Transverse colon (tissue), 4 donors: ENCODE measurements at regions not wholly inside any gene's neighbourhood (a gene's known extent, or its start where the extent isn't known, plus 50 kb on each side); places are given as distances from the start of the nearest gene placed in this dataset.

Experiments
- DNase-seq: peaks from one replicate; pipeline ENCODE4 v3.0.0-alpha.2; 2019
- H3K27ac ChIP-seq, 4 donors: fragments of 200-600 bp; sonication (generic); 2 replicates each; pipeline ENCODE4 v1.5.1; 2016 to 2018; ENCODE audit warnings: inconsistent platforms in 4 of 4
- H3K27me3 ChIP-seq: fragments of 200-600 bp; sonication (generic); 2 replicates; pipeline ENCODE4 v1.5.1; 2017; ENCODE audit warnings: inconsistent platforms
- H3K36me3 ChIP-seq, 4 donors: fragments of 200-600 bp; sonication (generic); 2 replicates each; pipeline ENCODE4 v1.5.1; 2017 to 2019; ENCODE audit warnings: inconsistent platforms in 4 of 4
- H3K4me1 ChIP-seq, 4 donors: fragments of 200-600 bp; sonication (generic); 2 replicates each; pipeline ENCODE4 v1.5.1; 2017 to 2020; ENCODE audit warnings: inconsistent platforms in 4 of 4
- H3K4me3 ChIP-seq, 4 donors: fragments of 200-600 bp; sonication (generic); 1 replicate in 1 of 4; 2 replicates in 3 of 4; pipeline versions ENCODE4 v1.5.1 to v1.6.1; 2017 to 2019; ENCODE audit warnings: inconsistent platforms in 4 of 4
- H3K9me3 ChIP-seq, 2 donors: fragments of 200-600 bp; sonication (generic); 2 replicates each; pipeline ENCODE4 v1.5.1; 2017 to 2019; ENCODE audit warnings: inconsistent platforms in 2 of 2
- EP300 ChIP-seq: sonication (generic); formaldehyde crosslinking; IDR thresholded peaks from one replicate; pipeline ENCODE4 v1.6.1; 2017; ENCODE audit warnings: antibody characterized with exemption, low read depth
- POLR2A ChIP-seq: fragments of 450-650 bp; IDR thresholded peaks from one replicate; pipeline ENCODE4 v1.6.1; 2016; ENCODE audit warnings: antibody characterized with exemption, mild to moderate bottlenecking, moderate library complexity
- POLR2AphosphoS5 ChIP-seq, 3 donors: sonication (generic); formaldehyde crosslinking; IDR thresholded peaks; one replicate each; pipeline ENCODE4 v1.6.1; 2016; ENCODE audit warnings: antibody characterized with exemption in 3 of 3
- WGBS, 2 donors: methylation state at CpG; one replicate each; pipeline ENCODE4 v1.1.5; 2018; ENCODE audit warnings: low coverage in 1 of 2; 5-methylcytosine and 5-hydroxymethylcytosine counted together
- in situ Hi-C, 4 donors: fragments of 200-750 bp; cut with MboI; loops; one replicate each; pipeline versions ENCODE4 v1.15.0 to v1.15.1; 2017; ENCODE audit warnings: low sequenced_read_pairs in 3 of 4, low pct_ligation_motif_present in 1 of 4, low pct_unique_long_range_greater_than_20kb in 1 of 4
- intact Hi-C: fragments of 100-400 bp; cut with DNase I; formaldehyde crosslinking; loops from one replicate; pipeline ENCODE4 v1.15.1; 2023; ENCODE audit warnings: low total_unique reads
- TF ChIP-seq, protein P1 (sequence below), 5 experiments: fragments of 200-600 bp in 3 of 5; fragments of 450-650 bp in 2 of 5; sonication (generic) in 3 of 5; IDR thresholded peaks; 1 replicate in 2 of 5; 2 replicates in 3 of 5; pipeline ENCODE4 v1.5.1; 2016 to 2017; ENCODE audit warnings: antibody characterized with exemption in 5 of 5, inconsistent platforms in 3 of 5, mild to moderate bottlenecking in 2 of 5, moderate library complexity in 1 of 5

DNA sequence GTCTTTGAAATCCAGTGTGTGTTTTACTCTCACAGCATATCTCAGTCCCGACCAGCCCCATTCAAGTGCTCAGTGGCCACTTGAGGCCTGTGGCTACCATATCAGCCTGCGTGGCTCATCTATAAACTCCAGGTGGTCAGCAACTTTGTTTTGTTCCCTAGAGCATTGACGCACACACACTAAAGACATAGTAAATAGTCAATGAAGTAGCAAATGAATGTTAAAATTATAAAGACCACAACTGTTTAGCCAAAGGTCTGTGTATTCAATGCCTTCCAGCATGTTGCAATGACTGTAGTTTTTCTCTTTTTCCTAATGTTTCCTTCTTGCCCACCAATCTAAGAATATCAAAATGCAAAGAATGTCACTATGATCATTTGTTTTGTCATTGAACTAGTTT, 238.2 kb upstream of the ZNF217 start:
- intact Hi-C loops (no loop called here), in situ Hi-C loops (loop anchor here in 1 of 4 donors (25.0 kb wide), 1 partner anchor 245 kb away; the partner anchor contains the start of gene ZNF217)
- no peak overlapping the region for H3K4me3 ChIP-seq
- H3K4me1 ChIP-seq: peaks cover 6 to 53% (median 25%) of the 10 kb centered on the region in 4 donors
- no peaks in the 10 kb centered on the region for H3K36me3 ChIP-seq
- H3K27ac ChIP-seq: no peak overlapping the region
- H3K27me3 ChIP-seq: no peaks in the 10 kb centered on the region
- no peaks in the 10 kb centered on the region for H3K9me3 ChIP-seq
- no peak for DNase-seq
- 95 to 96% methylated on average over 2 to 3 of the region's 3 CpGs for WGBS, 2 donors
- TF ChIP-seq, protein P1, sequence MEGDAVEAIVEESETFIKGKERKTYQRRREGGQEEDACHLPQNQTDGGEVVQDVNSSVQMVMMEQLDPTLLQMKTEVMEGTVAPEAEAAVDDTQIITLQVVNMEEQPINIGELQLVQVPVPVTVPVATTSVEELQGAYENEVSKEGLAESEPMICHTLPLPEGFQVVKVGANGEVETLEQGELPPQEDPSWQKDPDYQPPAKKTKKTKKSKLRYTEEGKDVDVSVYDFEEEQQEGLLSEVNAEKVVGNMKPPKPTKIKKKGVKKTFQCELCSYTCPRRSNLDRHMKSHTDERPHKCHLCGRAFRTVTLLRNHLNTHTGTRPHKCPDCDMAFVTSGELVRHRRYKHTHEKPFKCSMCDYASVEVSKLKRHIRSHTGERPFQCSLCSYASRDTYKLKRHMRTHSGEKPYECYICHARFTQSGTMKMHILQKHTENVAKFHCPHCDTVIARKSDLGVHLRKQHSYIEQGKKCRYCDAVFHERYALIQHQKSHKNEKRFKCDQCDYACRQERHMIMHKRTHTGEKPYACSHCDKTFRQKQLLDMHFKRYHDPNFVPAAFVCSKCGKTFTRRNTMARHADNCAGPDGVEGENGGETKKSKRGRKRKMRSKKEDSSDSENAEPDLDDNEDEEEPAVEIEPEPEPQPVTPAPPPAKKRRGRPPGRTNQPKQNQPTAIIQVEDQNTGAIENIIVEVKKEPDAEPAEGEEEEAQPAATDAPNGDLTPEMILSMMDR (IDR thresholded peaks at IDR 0.05): no peak
- TF ChIP-seq POLR2AphosphoS5 (IDR thresholded peaks at IDR 0.05) (no peak), POLR2A (no peak), EP300 (no peak)

DNA sequence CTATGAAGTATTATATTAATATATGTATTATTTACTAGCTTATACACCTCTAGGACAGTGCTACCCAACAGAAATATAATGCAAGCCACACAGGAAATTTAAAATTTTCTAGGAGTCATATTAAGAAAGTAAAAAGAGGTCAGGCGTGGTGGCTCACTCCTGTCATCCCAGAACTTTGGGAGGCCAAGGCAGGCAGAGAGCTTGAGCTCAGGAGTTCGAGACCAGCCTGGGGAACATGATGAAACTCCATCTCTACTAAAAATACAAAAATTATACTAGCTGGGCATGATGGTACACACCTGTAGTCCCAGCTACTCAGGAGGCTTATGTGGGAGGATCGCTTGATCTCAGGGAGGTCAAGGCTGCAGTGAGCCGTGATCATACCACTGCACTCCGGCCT, 237.6 kb upstream of the ZNF217 start:
- intact Hi-C loops: no loop called here
- WGBS, 2 donors: 96% methylated on average over 3 to 5 of the region's 5 CpGs
- Histone ChIP-seq H3K9me3 (no peaks in the 10 kb centered on the region), H3K4me3 (no peak overlapping the region), H3K27ac (peak overlapping the region in 3 of 4 donors; percentile 80 to 90 (median 86)), H3K27me3 (no peaks in the 10 kb centered on the region), H3K36me3 (no peaks in the 10 kb centered on the region), H3K4me1 (peaks cover 6 to 54% (median 26%) of the 10 kb centered on the region in 4 donors)
- in situ Hi-C loops: loop anchor here in 1 of 4 donors (25.0 kb wide), 1 partner anchor 244 kb away; the partner anchor contains the start of gene ZNF217
- no peak for DNase-seq
- TF ChIP-seq POLR2A (no peak), EP300 (no peak), POLR2AphosphoS5 (IDR thresholded peaks at IDR 0.05) (no peak)
- TF ChIP-seq, protein P1 (IDR thresholded peaks at IDR 0.05): no peak

DNA sequence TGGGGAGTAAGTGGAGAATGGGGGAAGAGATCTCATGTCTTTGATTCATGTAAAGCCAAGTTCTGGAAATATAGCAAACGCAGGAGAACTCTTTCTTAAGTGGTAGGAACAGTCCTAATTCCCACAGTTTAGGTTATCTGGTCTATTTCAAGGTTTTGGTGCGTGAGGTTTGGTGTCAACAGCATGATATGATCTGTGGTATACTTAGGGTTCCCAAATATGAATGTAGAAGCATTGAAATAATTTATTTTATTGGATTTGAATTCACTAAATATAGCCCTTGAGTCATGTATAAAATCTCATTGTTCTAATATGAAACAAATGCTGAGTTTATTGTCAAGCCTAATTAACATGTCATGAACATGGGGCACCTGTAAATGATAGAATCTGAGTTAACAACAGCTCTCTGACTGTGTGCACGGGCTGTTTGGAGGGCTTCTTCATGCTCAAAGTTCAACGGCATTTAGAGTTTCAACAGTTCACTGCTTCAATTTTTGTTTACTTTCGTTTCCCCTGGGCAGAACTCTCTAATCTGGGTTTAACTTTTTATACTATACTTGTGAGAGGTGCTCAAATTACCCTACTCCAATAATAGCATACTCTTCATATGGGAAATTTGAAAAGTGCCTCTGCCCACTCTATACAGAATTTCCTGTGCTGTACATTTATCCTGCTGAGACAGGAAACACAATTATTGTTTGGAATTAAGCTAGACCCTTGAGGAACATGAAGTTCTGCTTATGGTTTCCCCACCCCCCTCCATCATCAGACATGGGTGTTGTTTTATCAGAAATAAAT, 236.3 kb upstream of the ZNF217 start:
- peak overlapping the region in 2 of 4 donors; percentile 9 to 31 for H3K4me3 ChIP-seq
- peak; percentile 36 for DNase-seq
- TF ChIP-seq EP300 (no peak), POLR2AphosphoS5 (IDR thresholded peaks at IDR 0.05) (no peak)
- in situ Hi-C loops: loop anchor here in 1 of 4 donors (25.0 kb wide), 1 partner anchor 243 kb away; the partner anchor contains the start of gene ZNF217
- 11 to 14% methylated on average over 5 of the region's 5 CpGs for WGBS, 2 donors
- peak overlapping the region; percentile 80 to 90 (median 88) for H3K27ac ChIP-seq
- no peaks in the 10 kb centered on the region for H3K9me3 ChIP-seq
- no peaks in the 10 kb centered on the region for H3K27me3 ChIP-seq
- H3K36me3 ChIP-seq: no peaks in the 10 kb centered on the region
- intact Hi-C loops: no loop called here
- peaks cover 6 to 48% (median 26%) of the 10 kb centered on the region in 4 donors for H3K4me1 ChIP-seq

DNA sequence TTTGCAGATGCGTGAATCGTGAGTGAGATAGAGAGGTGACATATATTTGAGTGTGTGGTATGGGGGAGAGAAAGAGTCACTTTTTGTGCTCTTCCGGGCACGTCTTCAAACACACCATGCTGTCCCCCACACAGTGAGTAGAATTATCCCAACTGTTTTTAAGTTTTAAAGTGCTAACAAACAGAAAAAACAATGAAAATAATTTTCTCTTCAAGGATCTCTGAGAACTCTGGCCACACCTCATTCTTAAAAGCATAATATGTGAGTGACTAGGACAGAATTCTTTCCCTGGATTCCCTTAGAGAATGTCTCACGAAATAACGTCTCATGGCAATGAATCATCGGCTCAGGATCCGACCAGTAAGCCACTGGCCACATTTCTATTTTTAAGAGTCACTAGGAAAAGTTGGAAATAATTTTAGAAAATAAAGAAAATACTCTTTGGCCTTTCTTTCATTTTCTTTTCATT, 235.7 kb upstream of the ZNF217 start:
- in situ Hi-C loops: loop anchor here in 1 of 4 donors (25.0 kb wide), 1 partner anchor 242 kb away; the partner anchor contains the start of gene ZNF217
- Histone ChIP-seq H3K27me3 (no peaks in the 10 kb centered on the region), H3K4me3 (peak overlapping the region in 2 of 4 donors; percentile 9 to 31), H3K4me1 (peaks cover 6 to 47% (median 26%) of the 10 kb centered on the region in 4 donors), H3K9me3 (no peaks in the 10 kb centered on the region), H3K36me3 (no peaks in the 10 kb centered on the region), H3K27ac (peak overlapping the region; percentile 80 to 90 (median 88))
- 16 to 22% methylated on average over 8 of the region's 8 CpGs for WGBS, 2 donors
- no peak for TF ChIP-seq EP300
- peak in 2 of 3 donors; percentile 31 to 73 for TF ChIP-seq POLR2AphosphoS5 (IDR thresholded peaks at IDR 0.05)
- intact Hi-C loops: no loop called here
- DNase-seq: no peak

DNA sequence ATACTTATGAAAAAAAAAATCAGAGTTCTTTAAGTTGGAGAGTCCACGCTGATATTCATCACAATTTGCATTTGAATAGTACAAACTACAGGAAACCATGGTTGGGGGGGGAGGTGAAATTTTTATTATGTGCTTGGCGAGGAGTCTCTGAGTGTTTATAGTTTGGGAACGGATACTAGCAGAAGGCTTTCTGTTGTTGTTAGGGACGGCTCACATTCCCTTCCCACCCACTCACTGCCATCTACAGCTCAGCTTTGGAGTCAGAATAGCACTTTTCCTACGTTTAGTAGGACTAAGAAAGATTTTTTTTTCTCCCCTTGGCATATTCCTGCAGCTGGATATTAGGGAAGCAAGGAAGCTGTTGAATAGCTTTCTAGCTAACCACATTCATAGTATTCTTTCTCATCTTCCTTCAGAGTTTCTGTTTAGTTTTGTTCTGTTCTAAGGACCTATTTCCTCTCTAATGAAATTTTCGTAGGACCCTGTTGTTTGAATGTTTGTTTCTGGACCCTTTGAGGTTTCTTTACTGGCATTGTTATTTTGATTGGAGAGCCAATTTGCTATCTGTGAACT, 235.1 kb upstream of the ZNF217 start:
- Histone ChIP-seq H3K27ac (peak overlapping the region; percentile 80 to 90 (median 88)), H3K27me3 (no peaks in the 10 kb centered on the region), H3K36me3 (no peaks in the 10 kb centered on the region), H3K4me1 (peaks cover 6 to 47% (median 26%) of the 10 kb centered on the region in 4 donors), H3K9me3 (no peaks in the 10 kb centered on the region), H3K4me3 (peak overlapping the region in 2 of 4 donors; percentile 9 to 31)
- DNase-seq: no peak
- intact Hi-C loops (no loop called here), in situ Hi-C loops (loop anchor here in 1 of 4 donors (25.0 kb wide), 1 partner anchor 241 kb away; the partner anchor contains the start of gene ZNF217)
- 0 to 10% methylated on average over 5 to 6 of the region's 6 CpGs for WGBS, 2 donors
- peak in 1 of 3 donors; percentile 5 for TF ChIP-seq POLR2AphosphoS5 (IDR thresholded peaks at IDR 0.05)
- no peak for TF ChIP-seq EP300
